GM06990 (cell line): ENCODE measurements at regions not wholly inside any gene's neighbourhood (a gene's known extent, or its start where the extent isn't known, plus 50 kb on each side); places are given as distances from the start of the nearest gene placed in this dataset.
"Not testable (repeated sequence)": the region's sequence is repeated elsewhere in the genome, so short reads cannot be mapped to it uniquely, and the experiment has no call there.

ENCODE experiments used
- DNase-seq: peaks from one replicate; pipeline ENCODE4 v3.0.0-alpha.2; 2011; ENCODE audit not compliant: insufficient read length; ENCODE audit errors: extremely low read depth
- H3K27me3 ChIP-seq: replicated peaks from 2 replicates; pipeline ENCODE4 v1.6.0; 2011; ENCODE audit warnings: low read length; ENCODE audit not compliant: control insufficient read depth, insufficient read depth
- H3K36me3 ChIP-seq: 2 replicates; pipeline ENCODE4 v1.5.1; 2011; ENCODE audit warnings: low read length; ENCODE audit not compliant: control insufficient read depth, insufficient read depth
- H3K4me3 ChIP-seq: replicated peaks from 2 replicates; pipeline ENCODE4 v1.5.1; 2011; ENCODE audit warnings: low read depth, mild to moderate bottlenecking, control low read depth, low read length
- CTCF ChIP-seq: IDR thresholded peaks from 2 replicates; pipeline ENCODE4 v1.5.1; 2011; ENCODE audit warnings: low read length, control low read depth, mild to moderate bottlenecking, inconsistent platforms; ENCODE audit not compliant: insufficient read depth, poor library complexity, severe bottlenecking

- H3K27me3 ChIP-seq, result no peaks in the 10 kb centered on the region; the same call in 1 of the 2 replicates
- H3K36me3 ChIP-seq, result no peaks in the 10 kb centered on the region
- no peak overlapping the region for H3K4me3 ChIP-seq
- no peak for TF ChIP-seq CTCF
- DNase-seq, result no peak
Observed at GRCh38 chr18:55953326-55953725, 365.3 kb upstream of the TCF4 start.

- DNase-seq, H3K27me3 ChIP-seq, H3K4me3 ChIP-seq, H3K36me3 ChIP-seq: not testable (repeated sequence)
Observed at GRCh38 chr18:55951738-55952137, 363.7 kb upstream of the TCF4 start.

GRCh38 chr18:55950379-55951166, 362.6 kb upstream of the TCF4 start:
- no peak for TF ChIP-seq CTCF

GRCh38 chr18:55934821-55935220, 346.8 kb upstream of the TCF4 start:
- Histone ChIP-seq H3K4me3 (no peak overlapping the region), H3K27me3 (no peaks in the 10 kb centered on the region), H3K36me3 (no peaks in the 10 kb centered on the region)
- no peak for TF ChIP-seq CTCF
- DNase-seq, result no peak

More at GRCh38 chr18:55950379-55951166, 362.6 kb upstream of the TCF4 start:
- no peaks in the 10 kb centered on the region; the same call in 1 of the 2 replicates for H3K27me3 ChIP-seq
- no peak for DNase-seq
- no peak overlapping the region for H3K4me3 ChIP-seq
- H3K36me3 ChIP-seq, result no peaks in the 10 kb centered on the region

GRCh38 chr18:55932675-55933074, 344.7 kb upstream of the TCF4 start:
- no peaks in the 10 kb centered on the region for H3K36me3 ChIP-seq
- H3K27me3 ChIP-seq, result no peaks in the 10 kb centered on the region
- H3K4me3 ChIP-seq, result no peak overlapping the region

GRCh38 chr18:55927831-55928230, 339.8 kb upstream of the TCF4 start:
- no peak for TF ChIP-seq CTCF
- no peak for DNase-seq

More at GRCh38 chr18:55932675-55933074, 344.7 kb upstream of the TCF4 start:
- DNase-seq, result no peak
- no peak for TF ChIP-seq CTCF

More at GRCh38 chr18:55927831-55928230, 339.8 kb upstream of the TCF4 start:
- Histone ChIP-seq H3K4me3 (no peak overlapping the region), H3K36me3 (no peaks in the 10 kb centered on the region), H3K27me3 (no peaks in the 10 kb centered on the region)
